IMR-90 (cell line): ENCODE measurements at regions not wholly inside any gene's neighbourhood (a gene's known extent, or its start where the extent isn't known, plus 50 kb on each side); places are given as distances from the start of the nearest gene placed in this dataset.

Experiments
- ATAC-seq: fragments of 200-7000 bp; cut with Tn5 transposase; 2 replicates; pipeline ENCODE4 v1.9.1; 2020; ENCODE audit warnings: low read depth, mild to moderate bottlenecking, moderate library complexity
- BruUV-seq: library from RNA; stranded (reverse); fragments of 400-500 nt; replicated peaks from 2 replicates; lab custom pipeline; 2021; lab: Mats Ljungman, UMichigan
- CTCF ChIA-PET: fragments of 300-600 bp; formaldehyde crosslinking; extraction: SDS; loops from one replicate; lab custom pipeline; 2021; ENCODE audit warnings: antibody characterized with exemption; lab: Yijun Ruan, JAX
- POLR2A ChIA-PET: fragments of 300-600 bp; sonication (Branson Sonifier 250); formaldehyde crosslinking; loops from one replicate; lab custom pipeline; 2022; ENCODE audit warnings: antibody characterized with exemption; ENCODE audit not compliant: unreplicated experiment; lab: Charles Lee
- DNase-seq: peaks from one replicate; pipeline ENCODE4 v3.0.0; 2013
- H2AFZ ChIP-seq: replicated peaks from 2 replicates; pipeline ENCODE3; 2013; ENCODE audit warnings: low read length, mild to moderate bottlenecking; ENCODE audit not compliant: poor library complexity
- H2AK5ac ChIP-seq: 2 replicates; pipeline ENCODE4 v1.6.1; 2013; ENCODE audit warnings: low read depth, low read length, inconsistent platforms
- H2AK9ac ChIP-seq: replicated peaks from 2 replicates; pipeline ENCODE3; 2013; ENCODE audit warnings: mild to moderate bottlenecking, low read depth, low read length, moderate library complexity; ENCODE audit not compliant: poor library complexity
- H2BK120ac ChIP-seq: 2 replicates; pipeline ENCODE4 v1.6.1; 2013; ENCODE audit warnings: low read depth, low read length, inconsistent platforms
- H2BK15ac ChIP-seq: 3 replicates; pipeline ENCODE4 v1.6.1; 2013; ENCODE audit warnings: low read depth, low read length, inconsistent platforms
- H2BK20ac ChIP-seq: 2 replicates; pipeline ENCODE4 v1.6.1; 2013; ENCODE audit warnings: low read depth, mild to moderate bottlenecking, inconsistent platforms, low read length, moderate library complexity
- H2BK5ac ChIP-seq: 2 replicates; pipeline ENCODE4 v1.6.1; 2013; ENCODE audit warnings: mild to moderate bottlenecking, low read depth, low read length, inconsistent platforms; ENCODE audit not compliant: poor library complexity, severe bottlenecking
- H3K14ac ChIP-seq: replicated peaks from 2 replicates; pipeline ENCODE4 v1.6.1; 2013; ENCODE audit warnings: low read depth, low read length, inconsistent platforms
- H3K18ac ChIP-seq: 2 replicates; pipeline ENCODE4 v1.6.1; 2013; ENCODE audit warnings: low read depth, low read length, control low read depth
- H3K23ac ChIP-seq: 2 replicates; pipeline ENCODE4 v1.6.1; 2013; ENCODE audit warnings: low read depth, low read length, inconsistent platforms
- H3K27ac ChIP-seq: 2 replicates; pipeline ENCODE4 v1.5.1; 2013; ENCODE audit warnings: mild to moderate bottlenecking, control low read depth, low read length; ENCODE audit not compliant: insufficient read depth
- H3K27me3 ChIP-seq: 2 replicates; pipeline ENCODE4 v1.6.1; 2013; ENCODE audit warnings: low read length; ENCODE audit not compliant: control insufficient read depth, insufficient read depth
- H3K36me3 ChIP-seq: 2 replicates; pipeline ENCODE4 v1.6.1; 2013; ENCODE audit warnings: low read length, mixed read lengths; ENCODE audit not compliant: control insufficient read depth, insufficient read depth
- H3K4ac ChIP-seq: 2 replicates; pipeline ENCODE4 v1.6.1; 2013; ENCODE audit warnings: low read depth, low read length, inconsistent platforms
- H3K4me1 ChIP-seq: 2 replicates; pipeline ENCODE4 v1.6.1; 2013; ENCODE audit warnings: low read length, mixed read lengths; ENCODE audit not compliant: control insufficient read depth, insufficient read depth
- H3K4me2 ChIP-seq: 2 replicates; pipeline ENCODE4 v1.6.1; 2013; ENCODE audit warnings: low read depth, mild to moderate bottlenecking, control low read depth, low read length, moderate library complexity
- H3K4me3 ChIP-seq: 2 replicates; pipeline ENCODE4 v1.5.1; 2013; ENCODE audit warnings: low read depth, mild to moderate bottlenecking, control low read depth, low read length, moderate library complexity; ENCODE audit not compliant: insufficient read depth
- H3K56ac ChIP-seq: 2 replicates; pipeline ENCODE4 v1.6.1; 2013; ENCODE audit warnings: low read length, inconsistent platforms; ENCODE audit not compliant: insufficient read depth; ENCODE audit errors: extremely low read depth
- H3K79me1 ChIP-seq, 2 experiments: 2 replicates each; pipeline ENCODE4 v1.6.1; 2013; ENCODE audit warnings: low read length in 2 of 2, inconsistent platforms in 1 of 2, low read depth in 1 of 2
- H3K9ac ChIP-seq: 2 replicates; pipeline ENCODE4 v1.6.1; 2013; ENCODE audit warnings: low read depth, low read length, control low read depth
- H3K9me1 ChIP-seq: 2 replicates; pipeline ENCODE4 v1.6.1; 2013; ENCODE audit warnings: low read length, inconsistent platforms; ENCODE audit not compliant: insufficient read depth
- H3K9me3 ChIP-seq: 2 replicates; pipeline ENCODE4 v1.6.1; 2013; ENCODE audit warnings: low read length; ENCODE audit not compliant: control insufficient read depth, insufficient read depth
- H4K20me1 ChIP-seq: 2 replicates; pipeline ENCODE4 v1.6.1; 2013; ENCODE audit warnings: low read length, inconsistent platforms; ENCODE audit not compliant: insufficient read depth
- H4K5ac ChIP-seq: 2 replicates; pipeline ENCODE4 v1.6.1; 2013; ENCODE audit warnings: mild to moderate bottlenecking, low read depth, low read length, control low read depth
- H4K8ac ChIP-seq, 2 experiments: 2 replicates each; pipeline ENCODE4 v1.6.1; 2013; ENCODE audit warnings: low read depth in 2 of 2, low read length in 2 of 2, control low read depth in 1 of 2, inconsistent platforms in 1 of 2
- H4K91ac ChIP-seq: 2 replicates; pipeline ENCODE4 v1.6.1; 2013; ENCODE audit warnings: low read depth, low read length, inconsistent platforms; ENCODE audit not compliant: insufficient read depth
- BHLHE40 ChIP-seq: fragments of 150-350 bp; IDR thresholded peaks from 2 replicates; pipeline ENCODE4 v1.6.1; 2016; ENCODE audit warnings: mild to moderate bottlenecking, low read depth, low read length
- CEBPB ChIP-seq: IDR thresholded peaks from 2 replicates; pipeline ENCODE4 v1.6.1; 2012; ENCODE audit warnings: low read depth, low read length, improper control_type of control experiment
- CHD1 ChIP-seq: IDR thresholded peaks from 2 replicates; pipeline ENCODE4 v1.6.1; 2012; ENCODE audit warnings: low read depth, low read length, improper control_type of control experiment
- FOS ChIP-seq: fragments of 150-350 bp; IDR thresholded peaks from 2 replicates; pipeline ENCODE4 v1.6.1; 2016; ENCODE audit warnings: low read depth, low read length
- MAFK ChIP-seq: IDR thresholded peaks from 2 replicates; pipeline ENCODE4 v1.6.1; 2012; ENCODE audit warnings: low read depth, low read length, improper control_type of control experiment
- MAZ ChIP-seq: IDR thresholded peaks from 2 replicates; pipeline ENCODE4 v1.6.1; 2012; ENCODE audit warnings: low read depth, mild to moderate bottlenecking, low read length, improper control_type of control experiment, moderate library complexity, borderline replicate concordance
- NFE2L2 ChIP-seq: fragments of 150-350 bp; IDR thresholded peaks from 2 replicates; pipeline ENCODE4 v1.6.1; 2016; ENCODE audit warnings: low read depth, mild to moderate bottlenecking, low read length
- POLR2A ChIP-seq: IDR thresholded peaks from 2 replicates; pipeline ENCODE4 v1.6.1; 2012; ENCODE audit warnings: mild to moderate bottlenecking, low read depth, low read length
- RAD21 ChIP-seq: IDR thresholded peaks from 2 replicates; pipeline ENCODE4 v1.6.1; 2012; ENCODE audit warnings: low read length, improper control_type of control experiment
- RCOR1 ChIP-seq: IDR thresholded peaks from 2 replicates; pipeline ENCODE4 v1.6.1; 2012; ENCODE audit warnings: mild to moderate bottlenecking, low read length, improper control_type of control experiment; ENCODE audit not compliant: insufficient replicate concordance
- SMC3 ChIP-seq: fragments of 150-350 bp; IDR thresholded peaks from 2 replicates; pipeline ENCODE4 v1.6.1; 2016; ENCODE audit warnings: low read depth, mild to moderate bottlenecking, antibody characterized with exemption, low read length, moderate library complexity
- WGBS, 2 experiments: methylation state at CpG; one replicate each; pipeline versions ENCODE4 v1.1.5 to v1.1.7; 2013; ENCODE audit warnings: missing lambda C conversion rate in 2 of 2; ENCODE audit not compliant: insufficient read length in 1 of 2; ENCODE audit errors: extremely low coverage in 2 of 2; 5-methylcytosine and 5-hydroxymethylcytosine counted together
- dilution Hi-C: fragments of 300-500 bp; cut with HindIII; formaldehyde crosslinking; loops from one replicate; pipeline ENCODE4 v1.14.3; 2018; ENCODE audit warnings: low sequenced_read_pairs; ENCODE audit not compliant: unreplicated experiment
- in situ Hi-C: fragments of 300-500 bp; cut with MboI; formaldehyde crosslinking; loops from 3 replicates; pipeline ENCODE4 v1.14.3; 2019; ENCODE audit warnings: low sequenced_read_pairs, inconsistent platforms, mixed read lengths
- intact Hi-C: fragments of 100-400 bp; cut with micrococcal nuclease; formaldehyde crosslinking; loops from 2 replicates; pipeline ENCODE4 v1.10.0; 2022
- TF ChIP-seq, protein P1 (sequence below): conservative IDR thresholded peaks from 2 replicates; pipeline ENCODE4 v1.5.1; 2012; ENCODE audit warnings: mild to moderate bottlenecking, low read depth, low read length, improper control_type of control experiment
- TF ChIP-seq, protein P2 (sequence below): fragments of 150-350 bp; IDR thresholded peaks from 2 replicates; pipeline ENCODE4 v1.6.1; 2016; ENCODE audit warnings: low read depth, mild to moderate bottlenecking, low read length, moderate library complexity, borderline replicate concordance
- TF ChIP-seq, protein P3 (sequence below): fragments of 150-350 bp; IDR thresholded peaks from 2 replicates; pipeline ENCODE4 v1.6.1; 2017; ENCODE audit warnings: mild to moderate bottlenecking, antibody characterized with exemption, low read length, low read depth

DNA sequence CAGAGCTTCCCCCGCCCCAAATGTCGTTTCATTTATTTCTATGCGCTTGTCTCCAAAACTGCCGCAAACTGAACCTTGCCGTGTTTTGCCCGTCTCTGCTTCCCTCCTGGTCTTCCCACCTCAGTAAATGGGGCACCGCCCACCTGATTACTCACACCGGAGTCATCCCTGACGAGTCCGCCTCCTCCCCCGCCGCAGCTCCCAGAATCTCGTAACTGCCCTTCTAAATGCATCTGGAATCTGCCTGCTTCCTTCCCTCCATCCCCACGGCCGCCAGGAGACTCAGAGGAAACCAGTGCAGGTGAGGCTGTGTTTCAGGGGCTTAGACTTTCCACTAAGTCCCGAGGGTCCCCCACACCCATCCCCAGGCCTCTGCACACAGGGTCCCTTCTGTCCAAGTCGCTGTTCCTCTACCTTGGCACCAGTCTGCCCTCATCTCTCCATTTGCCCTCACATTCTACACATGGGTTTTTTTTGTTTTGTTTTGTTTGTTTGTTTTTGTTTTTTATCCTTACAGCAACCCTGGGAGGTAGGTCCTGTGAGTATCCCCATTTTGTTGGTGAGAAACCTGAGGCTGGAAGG, 62.6 kb upstream of the PHF21B start:
- H2AK5ac ChIP-seq: 0 out of 2 replicates have a peak overlapping the region, but pooled peaks have one; percentile 20
- DNase-seq: peak; percentile 81
- TF ChIP-seq RCOR1 (no peak), CEBPB (no peak), FOS (peak; percentile 78), SMC3 (no peak), BHLHE40 (no peak), MAZ (0 out of 2 replicates have a peak, but pooled peaks have one; percentile 12), MAFK (no peak), NFE2L2 (no peak), RAD21 (no peak), POLR2A (no peak), CHD1 (no peak)
- TF ChIP-seq, protein P1, sequence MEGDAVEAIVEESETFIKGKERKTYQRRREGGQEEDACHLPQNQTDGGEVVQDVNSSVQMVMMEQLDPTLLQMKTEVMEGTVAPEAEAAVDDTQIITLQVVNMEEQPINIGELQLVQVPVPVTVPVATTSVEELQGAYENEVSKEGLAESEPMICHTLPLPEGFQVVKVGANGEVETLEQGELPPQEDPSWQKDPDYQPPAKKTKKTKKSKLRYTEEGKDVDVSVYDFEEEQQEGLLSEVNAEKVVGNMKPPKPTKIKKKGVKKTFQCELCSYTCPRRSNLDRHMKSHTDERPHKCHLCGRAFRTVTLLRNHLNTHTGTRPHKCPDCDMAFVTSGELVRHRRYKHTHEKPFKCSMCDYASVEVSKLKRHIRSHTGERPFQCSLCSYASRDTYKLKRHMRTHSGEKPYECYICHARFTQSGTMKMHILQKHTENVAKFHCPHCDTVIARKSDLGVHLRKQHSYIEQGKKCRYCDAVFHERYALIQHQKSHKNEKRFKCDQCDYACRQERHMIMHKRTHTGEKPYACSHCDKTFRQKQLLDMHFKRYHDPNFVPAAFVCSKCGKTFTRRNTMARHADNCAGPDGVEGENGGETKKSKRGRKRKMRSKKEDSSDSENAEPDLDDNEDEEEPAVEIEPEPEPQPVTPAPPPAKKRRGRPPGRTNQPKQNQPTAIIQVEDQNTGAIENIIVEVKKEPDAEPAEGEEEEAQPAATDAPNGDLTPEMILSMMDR: no peak
- TF ChIP-seq, protein P2, sequence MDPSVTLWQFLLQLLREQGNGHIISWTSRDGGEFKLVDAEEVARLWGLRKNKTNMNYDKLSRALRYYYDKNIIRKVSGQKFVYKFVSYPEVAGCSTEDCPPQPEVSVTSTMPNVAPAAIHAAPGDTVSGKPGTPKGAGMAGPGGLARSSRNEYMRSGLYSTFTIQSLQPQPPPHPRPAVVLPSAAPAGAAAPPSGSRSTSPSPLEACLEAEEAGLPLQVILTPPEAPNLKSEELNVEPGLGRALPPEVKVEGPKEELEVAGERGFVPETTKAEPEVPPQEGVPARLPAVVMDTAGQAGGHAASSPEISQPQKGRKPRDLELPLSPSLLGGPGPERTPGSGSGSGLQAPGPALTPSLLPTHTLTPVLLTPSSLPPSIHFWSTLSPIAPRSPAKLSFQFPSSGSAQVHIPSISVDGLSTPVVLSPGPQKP: no peak
- TF ChIP-seq, protein P3, sequence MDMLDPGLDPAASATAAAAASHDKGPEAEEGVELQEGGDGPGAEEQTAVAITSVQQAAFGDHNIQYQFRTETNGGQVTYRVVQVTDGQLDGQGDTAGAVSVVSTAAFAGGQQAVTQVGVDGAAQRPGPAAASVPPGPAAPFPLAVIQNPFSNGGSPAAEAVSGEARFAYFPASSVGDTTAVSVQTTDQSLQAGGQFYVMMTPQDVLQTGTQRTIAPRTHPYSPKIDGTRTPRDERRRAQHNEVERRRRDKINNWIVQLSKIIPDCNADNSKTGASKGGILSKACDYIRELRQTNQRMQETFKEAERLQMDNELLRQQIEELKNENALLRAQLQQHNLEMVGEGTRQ: no peak
- H3K9me1 ChIP-seq: no peaks in the 10 kb centered on the region
- in situ Hi-C loops (no loop called here), intact Hi-C loops (no loop called here), dilution Hi-C loops (no loop called here)
- no peak overlapping the region for H3K56ac ChIP-seq
- peak overlapping the region; percentile 71 for H2AFZ ChIP-seq
- no peak overlapping the region for H3K27ac ChIP-seq
- peak overlapping the region; percentile 37; the same call in 1 of the 3 replicates for H2BK15ac ChIP-seq
- H3K18ac ChIP-seq: no peak overlapping the region
- peaks cover 20% of the 10 kb centered on the region for H3K27me3 ChIP-seq
- H3K4me1 ChIP-seq: 0 out of 2 replicates have a peak, but pooled peaks cover 2% of the 10 kb centered on the region
- ChIA-PET POLR2A (no interaction called here), CTCF (no interaction called here)
- no peak overlapping the region for H4K5ac ChIP-seq
- no peak overlapping the region for H3K4me3 ChIP-seq
- H3K79me1 ChIP-seq: no peaks in the 10 kb centered on the region
- peak; percentile 82 for ATAC-seq
- H3K14ac ChIP-seq: no peak overlapping the region
- 0 out of 2 replicates have a peak overlapping the region, but pooled peaks have one; percentile 14 for H2BK20ac ChIP-seq
- no peak overlapping the region for H3K4me2 ChIP-seq
- H3K9me3 ChIP-seq: peaks cover 7% of the 10 kb centered on the region; the same call in 1 of the 2 replicates
- peak overlapping the region; percentile 57 for H2AK9ac ChIP-seq
- no peak overlapping the region for H3K4ac ChIP-seq
- no peaks in the 10 kb centered on the region for H4K20me1 ChIP-seq
- no peak overlapping the region for H3K9ac ChIP-seq
- no TSS peak for BruUV-seq
- 37% methylated on average over 2 of the region's 17 CpGs; no CpG with 5 or more reads in 1 of the 2 experiments for WGBS, 2 experiments
- no peaks in the 10 kb centered on the region for H3K36me3 ChIP-seq
- no peak overlapping the region for H2BK5ac ChIP-seq
- H4K91ac ChIP-seq: no peak overlapping the region
- H2BK120ac ChIP-seq: no peak overlapping the region
- no peak overlapping the region for H3K23ac ChIP-seq
- no peak overlapping the region for H4K8ac ChIP-seq
